SK-N-SH treated with all-trans-retinoic acid at 6 μM for 48 hours (cell line): ENCODE measurements at regions not wholly inside any gene's neighbourhood (a gene's known extent, or its start where the extent isn't known, plus 50 kb on each side); places are given as distances from the start of the nearest gene placed in this dataset.

Experiments
- ATAC-seq: fragments of 200-7000 bp; cut with Tn5 transposase; 3 replicates; pipeline ENCODE4 v1.9.1; 2020; ENCODE audit warnings: mild to moderate bottlenecking, moderate library complexity
- ARNTL ChIP-seq: fragments of 450-650 bp; formaldehyde crosslinking; IDR thresholded peaks from 2 replicates; pipeline ENCODE4 v1.5.0; 2020; ENCODE audit warnings: low read depth, mild to moderate bottlenecking, moderate library complexity, borderline replicate concordance
- BACH2 ChIP-seq: fragments of 250-450 bp; sonication (Bioruptor Pico); IDR thresholded peaks from 2 replicates; pipeline ENCODE4 v1.9.0; 2021; ENCODE audit warnings: mild to moderate bottlenecking, borderline replicate concordance
- CREB5 ChIP-seq: fragments of 250-450 bp; sonication (Bioruptor Pico); IDR thresholded peaks from 2 replicates; pipeline ENCODE4 v1.5.1; 2020; ENCODE audit warnings: low read depth, mild to moderate bottlenecking, moderate library complexity
- CSRNP3 ChIP-seq: fragments of 250-450 bp; sonication (Bioruptor Pico); IDR thresholded peaks from 2 replicates; pipeline ENCODE4 v1.5.1; 2021; ENCODE audit warnings: mild to moderate bottlenecking, moderate library complexity
- ESRRG ChIP-seq: fragments of 250-450 bp; sonication (Bioruptor Pico); IDR thresholded peaks from 2 replicates; pipeline ENCODE4 v1.6.1; 2021; ENCODE audit warnings: mild to moderate bottlenecking
- GLIS3 ChIP-seq: fragments of 250-450 bp; sonication (Bioruptor Pico); IDR thresholded peaks from 2 replicates; pipeline ENCODE4 v1.5.0; 2020; ENCODE audit warnings: mild to moderate bottlenecking, moderate library complexity
- ISL1 ChIP-seq: fragments of 250-450 bp; sonication (Bioruptor Pico); IDR thresholded peaks from 2 replicates; pipeline ENCODE4 v2.1.2; 2022; ENCODE audit warnings: mild to moderate bottlenecking, moderate library complexity
- OSR1 ChIP-seq: fragments of 250-450 bp; sonication (Bioruptor Pico); IDR thresholded peaks from 2 replicates; pipeline ENCODE4 v1.8.0; 2022; ENCODE audit warnings: moderate library complexity, mild to moderate bottlenecking, inconsistent platforms
- PATZ1 ChIP-seq: fragments of 250-450 bp; sonication (Bioruptor Pico); IDR thresholded peaks from 2 replicates; pipeline ENCODE4 v1.8.0; 2020; ENCODE audit warnings: mild to moderate bottlenecking, moderate library complexity, borderline replicate concordance
- PPARA ChIP-seq: fragments of 250-450 bp; sonication (Bioruptor Pico); IDR thresholded peaks from 2 replicates; pipeline ENCODE4 v1.5.0; 2020; ENCODE audit warnings: mild to moderate bottlenecking, borderline replicate concordance
- RARB ChIP-seq: fragments of 250-450 bp; sonication (Bioruptor Pico); IDR thresholded peaks from 2 replicates; pipeline ENCODE4 v1.8.0; 2021; ENCODE audit warnings: mild to moderate bottlenecking, moderate library complexity
- SNAI2 ChIP-seq: fragments of 250-450 bp; sonication (Bioruptor Pico); IDR thresholded peaks from 2 replicates; pipeline ENCODE4 v1.5.0; 2020; ENCODE audit warnings: mild to moderate bottlenecking, moderate library complexity
- TCF4 ChIP-seq: fragments of 250-450 bp; sonication (Bioruptor Pico); IDR thresholded peaks from 2 replicates; pipeline ENCODE4 v1.8.0; 2021; ENCODE audit warnings: mild to moderate bottlenecking, moderate library complexity, borderline replicate concordance
- TOX ChIP-seq: fragments of 250-450 bp; sonication (Bioruptor Pico); IDR thresholded peaks from 2 replicates; pipeline ENCODE4 v1.8.0; 2021; ENCODE audit warnings: mild to moderate bottlenecking, moderate library complexity, borderline replicate concordance
- ZC3H10 ChIP-seq: fragments of 250-450 bp; sonication (Bioruptor Pico); IDR thresholded peaks from 2 replicates; pipeline ENCODE4 v1.5.1; 2021; ENCODE audit warnings: mild to moderate bottlenecking, moderate library complexity
- ZFP3 ChIP-seq: fragments of 250-450 bp; sonication (Bioruptor Pico); IDR thresholded peaks from 2 replicates; pipeline ENCODE4 v1.5.0; 2020; ENCODE audit warnings: mild to moderate bottlenecking, moderate library complexity
- ZFP30 ChIP-seq: fragments of 450-650 bp; formaldehyde crosslinking; IDR thresholded peaks from 2 replicates; pipeline ENCODE4 v1.5.0; 2022; ENCODE audit warnings: mild to moderate bottlenecking, moderate library complexity
- ZNF565 ChIP-seq: fragments of 450-650 bp; formaldehyde crosslinking; conservative IDR thresholded peaks from 2 replicates; pipeline ENCODE4 v1.5.0; 2020; ENCODE audit warnings: low read depth, mild to moderate bottlenecking, moderate library complexity
- ZNF70 ChIP-seq: fragments of 450-650 bp; formaldehyde crosslinking; IDR thresholded peaks from 2 replicates; pipeline ENCODE4 v1.5.0; 2020; ENCODE audit warnings: mild to moderate bottlenecking, moderate library complexity
- ZNF8 ChIP-seq: fragments of 450-650 bp; formaldehyde crosslinking; IDR thresholded peaks from 2 replicates; pipeline ENCODE4 v1.5.0; 2020; ENCODE audit warnings: mild to moderate bottlenecking, moderate library complexity

- no peak for TF ChIP-seq CREB5 (CRISPR knock-in tag)
- no peak for TF ChIP-seq CSRNP3 (CRISPR knock-in tag)
- no peak for TF ChIP-seq ZC3H10 (CRISPR knock-in tag)
- TF ChIP-seq ESRRG (CRISPR knock-in tag), result no peak
- TF ChIP-seq ISL1 (CRISPR knock-in tag), result no peak
- TF ChIP-seq TOX (CRISPR knock-in tag), result no peak
- no peak for TF ChIP-seq OSR1
- TF ChIP-seq BACH2 (CRISPR knock-in tag), result no peak
- TF ChIP-seq PPARA (CRISPR knock-in tag), result no peak
- no peak for TF ChIP-seq ZNF565 (CRISPR knock-in tag)
- TF ChIP-seq ZFP3 (CRISPR knock-in tag), result no peak
- TF ChIP-seq PATZ1, result no peak
- TF ChIP-seq TCF4 (CRISPR knock-in tag), result no peak
- no peak for ATAC-seq
These were observed 1416.5 kb upstream of the SPRY2 start for GRCh38 chr13:81757348-81757970.

- TF ChIP-seq ZFP30 (no peak), ARNTL (no peak), ZNF70 (CRISPR knock-in tag) (no peak), OSR1 (no peak), ZFP3 (CRISPR knock-in tag) (no peak), PPARA (CRISPR knock-in tag) (no peak), TOX (CRISPR knock-in tag) (no peak), ZNF565 (CRISPR knock-in tag) (no peak), RARB (no peak)
- TF ChIP-seq, all 23 proteins: peak for 0
- no peak for ATAC-seq
These were observed 1404.5 kb upstream of the SPRY2 start for GRCh38 chr13:81745391-81745790.

DNA sequence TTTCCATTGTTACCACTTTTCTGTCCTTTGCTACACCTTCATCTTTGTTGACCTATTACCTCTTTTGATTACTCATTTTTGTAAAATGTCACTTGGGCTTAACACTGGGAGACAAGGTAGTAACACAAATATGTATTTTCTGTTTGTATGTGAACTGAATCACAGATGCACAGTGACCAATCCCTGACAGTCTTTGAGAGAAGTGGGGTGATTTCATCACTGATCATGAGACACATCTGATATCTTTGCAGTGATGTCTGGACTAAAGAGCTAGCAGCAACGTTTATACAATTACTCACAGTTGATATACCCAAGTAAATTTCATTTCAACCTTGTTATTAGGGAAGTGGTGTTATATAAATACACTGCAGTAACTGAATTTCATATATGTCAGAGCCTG is 1397.4 kb upstream of the SPRY2 start:
- TF ChIP-seq ZFP3 (CRISPR knock-in tag) (no peak), ZFP30 (no peak), GLIS3 (CRISPR knock-in tag) (no peak), ESRRG (CRISPR knock-in tag) (no peak), ZNF8 (CRISPR knock-in tag) (no peak)
- no peak for ATAC-seq

DNA sequence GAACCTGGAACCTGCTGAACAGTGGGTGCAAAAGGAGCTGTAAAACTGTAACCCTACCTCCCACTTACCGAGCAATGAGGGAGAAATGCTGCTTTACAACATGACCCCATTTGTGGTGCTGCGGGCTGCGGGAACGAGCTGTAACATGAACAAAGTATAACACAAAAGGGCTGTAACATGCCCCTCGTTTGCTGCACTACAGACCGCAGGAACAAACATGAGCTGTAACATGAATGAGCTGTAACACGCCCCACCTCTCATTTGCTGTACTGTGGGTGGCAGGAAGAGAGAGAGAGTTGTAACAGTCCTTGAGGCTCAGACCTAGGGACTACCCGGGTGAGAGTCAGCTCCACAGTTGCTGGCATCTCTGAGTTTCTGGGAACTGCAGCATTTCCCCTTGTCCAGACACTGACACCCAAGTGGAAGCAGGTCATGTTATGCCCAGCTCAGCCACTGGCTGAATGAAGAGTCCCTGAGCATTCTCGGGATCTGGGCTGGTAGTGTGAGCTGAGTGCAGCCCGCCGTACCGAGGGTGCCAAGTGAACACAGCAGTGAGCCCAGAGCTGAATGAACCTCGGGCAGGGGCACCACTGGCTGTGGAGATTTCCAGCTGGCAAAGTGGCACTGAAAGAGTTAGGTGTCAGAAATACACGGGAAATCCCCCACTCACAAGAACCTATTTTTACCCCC is 1385.3 kb upstream of the SPRY2 start:
- TF ChIP-seq OSR1, result no peak
- no peak for TF ChIP-seq CREB5 (CRISPR knock-in tag)
- no peak for TF ChIP-seq PATZ1
- TF ChIP-seq BACH2 (CRISPR knock-in tag), result no peak
- TF ChIP-seq PPARA (CRISPR knock-in tag), result no peak
- TF ChIP-seq SNAI2 (CRISPR knock-in tag), result no peak
- no peak for TF ChIP-seq ZNF565 (CRISPR knock-in tag)
- no peak for TF ChIP-seq ZNF8 (CRISPR knock-in tag)
- no peak for TF ChIP-seq ZFP3 (CRISPR knock-in tag)

More for the DNA sequence above, 1385.3 kb upstream of the SPRY2 start:
- ATAC-seq, result no peak
